OCI-LY1 (cell line): ENCODE measurements at regions not wholly inside any gene's neighbourhood (a gene's known extent, or its start where the extent isn't known, plus 50 kb on each side); places are given as distances from the start of the nearest gene placed in this dataset.

Experiments
- H2AFZ ChIP-seq: fragments of 200-600 bp; sonication (generic), shearing (Covaris generic); 2 replicates; pipeline ENCODE4 v1.6.0; 2014; ENCODE audit warnings: antibody characterized with exemption, mild to moderate bottlenecking, low read length
- H3F3A ChIP-seq: fragments of 200-600 bp; sonication (generic), shearing (Covaris generic); 2 replicates; pipeline ENCODE4 v1.6.0; 2014; ENCODE audit warnings: mild to moderate bottlenecking, antibody characterized with exemption, low read length, moderate library complexity; ENCODE audit not compliant: insufficient read depth
- H3K27ac ChIP-seq: fragments of 200-600 bp; sonication (generic); 2 replicates; pipeline ENCODE4 v1.5.1; 2014; ENCODE audit warnings: low read length, mixed run types, mild to moderate bottlenecking, low read depth; ENCODE audit not compliant: poor library complexity, severe bottlenecking
- H3K27me3 ChIP-seq: fragments of 200-600 bp; sonication (generic); 2 replicates; pipeline ENCODE4 v1.6.0; 2014; ENCODE audit warnings: antibody characterized with exemption, mild to moderate bottlenecking, low read length, moderate library complexity; ENCODE audit not compliant: insufficient read depth
- H3K36me3 ChIP-seq: fragments of 200-600 bp; sonication (generic); 2 replicates; pipeline ENCODE4 v1.6.1; 2014; ENCODE audit warnings: mild to moderate bottlenecking, antibody characterized with exemption, low read length, moderate library complexity, mixed read lengths; ENCODE audit not compliant: insufficient read depth
- H3K4me1 ChIP-seq: fragments of 200-600 bp; sonication (generic); 2 replicates; pipeline ENCODE4 v1.5.1; 2014; ENCODE audit warnings: mild to moderate bottlenecking, low read length, moderate library complexity; ENCODE audit not compliant: insufficient read depth, severe bottlenecking
- H3K4me2 ChIP-seq: fragments of 200-600 bp; sonication (generic), shearing (Covaris generic); 2 replicates; pipeline ENCODE4 v1.6.1; 2014; ENCODE audit warnings: low read length
- H3K4me3 ChIP-seq: fragments of 200-600 bp; sonication (generic); 2 replicates; pipeline ENCODE4 v1.5.1; 2014; ENCODE audit warnings: low read length, low read depth, mild to moderate bottlenecking, mixed read lengths; ENCODE audit not compliant: poor library complexity, severe bottlenecking
- H3K79me2 ChIP-seq: fragments of 200-600 bp; shearing (Covaris generic); 2 replicates; pipeline ENCODE4 v1.6.1; 2016; ENCODE audit warnings: mixed run types, low read length, mixed read lengths; ENCODE audit not compliant: insufficient read depth
- H3K9ac ChIP-seq: fragments of 200-600 bp; sonication (generic), shearing (Covaris generic); 2 replicates; pipeline ENCODE4 v1.6.1; 2014; ENCODE audit warnings: mild to moderate bottlenecking, low read length, mixed read lengths
- H3K9me2 ChIP-seq: fragments of 200-600 bp; sonication (generic), shearing (Covaris generic); 2 replicates; pipeline ENCODE4 v1.6.1; 2014; ENCODE audit warnings: low read depth, mild to moderate bottlenecking, low read length, mixed read lengths
- H3K9me3 ChIP-seq: fragments of 200-600 bp; shearing (Covaris generic); 2 replicates; pipeline ENCODE4 v1.6.1; 2014; ENCODE audit warnings: low read length, mixed read lengths
- H4K20me1 ChIP-seq: fragments of 200-600 bp; sonication (generic), shearing (Covaris generic); 2 replicates; pipeline ENCODE4 v1.6.0; 2016; ENCODE audit warnings: mild to moderate bottlenecking, low read length; ENCODE audit not compliant: insufficient read depth
- EZH2 ChIP-seq: fragments of 200-600 bp; sonication (generic), shearing (Covaris generic); IDR thresholded peaks from 2 replicates; pipeline ENCODE4 v1.8.0; 2017; ENCODE audit warnings: borderline replicate concordance, mixed run types, mild to moderate bottlenecking, antibody characterized with exemption, low read length, moderate library complexity, mixed read lengths
- TF ChIP-seq, protein P1 (sequence below): fragments of 200-600 bp; sonication (generic), shearing (Covaris generic); IDR thresholded peaks from 2 replicates; pipeline ENCODE4 v1.5.1; 2017; ENCODE audit warnings: mild to moderate bottlenecking, antibody characterized with exemption, low read length, moderate library complexity, mixed read lengths

DNA sequence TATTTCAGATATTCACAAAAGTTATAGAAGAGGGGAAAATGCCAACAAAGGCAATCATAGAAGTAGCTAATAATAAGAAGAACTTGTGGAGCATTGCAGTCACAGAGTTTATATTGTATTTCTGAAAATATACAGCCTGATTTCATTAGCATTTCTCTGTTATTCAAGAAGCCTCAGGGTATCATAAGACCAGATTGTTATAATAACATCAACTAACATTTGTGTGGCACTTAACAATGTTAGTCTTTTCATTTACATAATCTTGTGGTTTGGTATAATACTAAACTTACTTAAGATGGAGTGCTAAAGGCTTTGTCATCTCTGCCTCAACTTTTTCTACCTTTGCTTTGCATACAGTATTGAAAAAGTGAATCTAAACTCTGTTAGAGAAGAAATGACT is 61.6 kb upstream of the TACR1 start:
- Histone ChIP-seq H3K36me3 (no peaks in the 10 kb centered on the region), H3K9me2 (no peaks in the 10 kb centered on the region), H3K4me1 (no peaks in the 10 kb centered on the region), H3K9me3 (0 out of 2 replicates have a peak, but pooled peaks cover 2% of the 10 kb centered on the region), H4K20me1 (no peaks in the 10 kb centered on the region), H3F3A (no peaks in the 10 kb centered on the region), H3K27me3 (no peaks in the 10 kb centered on the region), H3K4me3 (no peak overlapping the region), H2AFZ (no peak overlapping the region), H3K27ac (no peak overlapping the region), H3K4me2 (no peak overlapping the region), H3K9ac (no peak overlapping the region), H3K79me2 (no peaks in the 10 kb centered on the region)
- TF ChIP-seq, protein P1, sequence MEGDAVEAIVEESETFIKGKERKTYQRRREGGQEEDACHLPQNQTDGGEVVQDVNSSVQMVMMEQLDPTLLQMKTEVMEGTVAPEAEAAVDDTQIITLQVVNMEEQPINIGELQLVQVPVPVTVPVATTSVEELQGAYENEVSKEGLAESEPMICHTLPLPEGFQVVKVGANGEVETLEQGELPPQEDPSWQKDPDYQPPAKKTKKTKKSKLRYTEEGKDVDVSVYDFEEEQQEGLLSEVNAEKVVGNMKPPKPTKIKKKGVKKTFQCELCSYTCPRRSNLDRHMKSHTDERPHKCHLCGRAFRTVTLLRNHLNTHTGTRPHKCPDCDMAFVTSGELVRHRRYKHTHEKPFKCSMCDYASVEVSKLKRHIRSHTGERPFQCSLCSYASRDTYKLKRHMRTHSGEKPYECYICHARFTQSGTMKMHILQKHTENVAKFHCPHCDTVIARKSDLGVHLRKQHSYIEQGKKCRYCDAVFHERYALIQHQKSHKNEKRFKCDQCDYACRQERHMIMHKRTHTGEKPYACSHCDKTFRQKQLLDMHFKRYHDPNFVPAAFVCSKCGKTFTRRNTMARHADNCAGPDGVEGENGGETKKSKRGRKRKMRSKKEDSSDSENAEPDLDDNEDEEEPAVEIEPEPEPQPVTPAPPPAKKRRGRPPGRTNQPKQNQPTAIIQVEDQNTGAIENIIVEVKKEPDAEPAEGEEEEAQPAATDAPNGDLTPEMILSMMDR, result no peak
- no peak for TF ChIP-seq EZH2

DNA sequence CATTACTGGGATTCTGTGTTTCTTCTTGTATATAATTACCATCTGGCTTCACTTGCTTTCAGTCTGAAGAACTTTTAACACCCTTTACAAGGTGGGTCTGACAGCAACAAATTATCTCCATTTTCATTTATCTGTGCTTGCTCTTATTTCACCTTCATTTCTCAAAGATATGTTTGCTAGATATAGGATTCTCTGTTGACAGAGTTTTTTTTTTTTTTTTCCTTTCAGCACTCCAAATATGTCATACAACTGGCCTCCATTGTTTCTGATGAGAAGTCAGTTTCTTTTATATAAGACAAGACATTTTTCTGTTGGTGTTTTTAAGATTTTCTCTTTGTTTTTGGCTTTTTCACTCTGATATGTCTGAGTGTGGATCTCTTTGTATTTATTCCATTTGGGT is 59.3 kb upstream of the TACR1 start:
- Histone ChIP-seq H3K4me2 (no peak overlapping the region), H4K20me1 (no peaks in the 10 kb centered on the region), H3K27me3 (no peaks in the 10 kb centered on the region), H3K27ac (no peak overlapping the region), H3K79me2 (no peaks in the 10 kb centered on the region), H3F3A (no peaks in the 10 kb centered on the region), H3K9ac (no peak overlapping the region), H2AFZ (no peak overlapping the region), H3K36me3 (no peaks in the 10 kb centered on the region), H3K9me3 (0 out of 2 replicates have a peak, but pooled peaks cover 2% of the 10 kb centered on the region), H3K4me1 (no peaks in the 10 kb centered on the region), H3K4me3 (no peak overlapping the region), H3K9me2 (no peaks in the 10 kb centered on the region)
- TF ChIP-seq, protein P1, result no peak
- TF ChIP-seq EZH2, result no peak

DNA sequence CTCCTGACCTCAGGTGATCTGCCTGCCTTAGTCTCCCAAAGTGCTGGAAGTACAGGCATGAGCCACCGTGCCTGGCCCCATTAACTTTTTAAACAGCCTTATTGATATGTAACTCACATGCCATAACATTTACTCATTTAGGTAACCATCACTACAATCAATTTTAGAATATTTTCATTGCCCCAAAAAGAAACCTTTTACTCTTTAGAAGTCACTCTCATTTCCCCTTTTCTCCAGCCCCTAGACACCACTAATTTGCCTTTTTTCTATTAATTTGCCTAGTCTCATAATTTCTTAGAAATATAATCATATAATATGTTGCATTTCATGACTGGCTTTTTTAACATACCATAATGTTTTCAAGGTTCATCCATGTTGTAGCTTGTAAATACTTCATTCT is 57.2 kb upstream of the TACR1 start:
- Histone ChIP-seq H3K27ac (no peak overlapping the region), H4K20me1 (no peaks in the 10 kb centered on the region), H3F3A (no peaks in the 10 kb centered on the region), H3K4me2 (no peak overlapping the region), H3K4me3 (no peak overlapping the region), H3K79me2 (no peaks in the 10 kb centered on the region), H3K9ac (no peak overlapping the region), H3K36me3 (no peaks in the 10 kb centered on the region), H3K27me3 (no peaks in the 10 kb centered on the region), H3K9me3 (0 out of 2 replicates have a peak, but pooled peaks cover 2% of the 10 kb centered on the region), H3K4me1 (no peaks in the 10 kb centered on the region), H2AFZ (no peak overlapping the region), H3K9me2 (no peaks in the 10 kb centered on the region)
- TF ChIP-seq, protein P1, result no peak
- no peak for TF ChIP-seq EZH2
